ENCODE measurements at regions not wholly inside any gene's neighbourhood (a gene's known extent, or its start where the extent isn't known, plus 50 kb on each side); places are given as distances from the start of the nearest gene placed in this dataset.

DNA sequence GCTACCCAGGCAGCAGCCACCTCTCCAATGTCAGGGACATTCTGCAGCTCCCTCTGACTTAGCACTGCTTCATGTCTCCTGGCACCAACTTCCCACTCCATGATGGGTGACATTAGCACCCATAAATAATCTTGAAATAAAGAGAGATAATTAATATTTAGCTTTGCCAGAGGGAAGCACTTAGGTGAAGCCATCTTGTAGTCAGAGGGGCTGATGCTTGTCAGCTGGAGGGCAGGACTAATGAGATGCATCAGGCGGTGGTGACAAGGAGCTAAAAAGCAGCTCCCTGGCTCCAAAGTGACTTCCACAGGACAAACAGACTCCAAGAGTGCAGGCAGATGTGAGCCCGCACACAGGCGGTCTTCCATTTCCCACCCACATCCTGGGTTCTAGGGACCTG is 153.0 kb upstream of the ID2 start:
- Histone ChIP-seq H3K4me1 (ENCODE audit: insufficient read depth, low read length, poor library complexity, severe bottlenecking) (peaks cover 18% of the 10 kb centered on the region), H3K27me3 (replicated peaks; ENCODE audit: insufficient read depth, low read depth, low read length, poor library complexity) (no peaks in the 10 kb centered on the region), H3K27ac (ENCODE audit: low read depth, low read length, poor library complexity, severe bottlenecking) (no peak overlapping the region), H3K9me3 (ENCODE audit: low read depth, low read length, poor library complexity, severe bottlenecking) (peaks cover 12% of the 10 kb centered on the region), H3K4me3 (ENCODE audit: low read depth, low read length, poor library complexity, severe bottlenecking) (no peak overlapping the region), H3K36me3 (ENCODE audit: insufficient read depth, low read length, poor library complexity, severe bottlenecking) (no peaks in the 10 kb centered on the region)
- intact Hi-C loops (cut with micrococcal nuclease; ENCODE audit: unreplicated experiment), result no loop called here
- no peak for TF ChIP-seq EZH2 (IDR thresholded peaks at IDR 0.05; ENCODE audit: borderline replicate concordance, low read depth, low read length, poor library complexity, severe bottlenecking)
- no peak for TF ChIP-seq CTCF (conservative IDR thresholded peaks at IDR 0.05; ENCODE audit: low read depth, low read length)
- DNase-seq (ENCODE audit: low spot score), result no peak
- ChIA-PET CTCF (no interaction called here), POLR2A (ENCODE audit: low non-redundant PET) (no interaction called here)
- no TSS peak for BruUV-seq (replicated peaks)

GRCh38 chr2:8529706-8530277 is 152.1 kb upstream of the ID2 start:
- TF ChIP-seq EZH2 (IDR thresholded peaks at IDR 0.05; ENCODE audit: borderline replicate concordance, low read depth, low read length, poor library complexity, severe bottlenecking) (no peak), CTCF (conservative IDR thresholded peaks at IDR 0.05; ENCODE audit: low read depth, low read length) (no peak)
- Histone ChIP-seq H3K27ac (ENCODE audit: low read depth, low read length, poor library complexity, severe bottlenecking) (no peak overlapping the region), H3K4me1 (ENCODE audit: insufficient read depth, low read length, poor library complexity, severe bottlenecking) (peaks cover 18% of the 10 kb centered on the region), H3K36me3 (ENCODE audit: insufficient read depth, low read length, poor library complexity, severe bottlenecking) (no peaks in the 10 kb centered on the region), H3K9me3 (ENCODE audit: low read depth, low read length, poor library complexity, severe bottlenecking) (peaks cover 12% of the 10 kb centered on the region), H3K27me3 (replicated peaks; ENCODE audit: insufficient read depth, low read depth, low read length, poor library complexity) (no peaks in the 10 kb centered on the region), H3K4me3 (ENCODE audit: low read depth, low read length, poor library complexity, severe bottlenecking) (no peak overlapping the region)
- BruUV-seq (replicated peaks), result no TSS peak
- no peak for DNase-seq (ENCODE audit: low spot score)
- ChIA-PET POLR2A (ENCODE audit: low non-redundant PET) (no interaction called here), CTCF (no interaction called here)
- intact Hi-C loops (cut with micrococcal nuclease; ENCODE audit: unreplicated experiment), result no loop called here

DNA sequence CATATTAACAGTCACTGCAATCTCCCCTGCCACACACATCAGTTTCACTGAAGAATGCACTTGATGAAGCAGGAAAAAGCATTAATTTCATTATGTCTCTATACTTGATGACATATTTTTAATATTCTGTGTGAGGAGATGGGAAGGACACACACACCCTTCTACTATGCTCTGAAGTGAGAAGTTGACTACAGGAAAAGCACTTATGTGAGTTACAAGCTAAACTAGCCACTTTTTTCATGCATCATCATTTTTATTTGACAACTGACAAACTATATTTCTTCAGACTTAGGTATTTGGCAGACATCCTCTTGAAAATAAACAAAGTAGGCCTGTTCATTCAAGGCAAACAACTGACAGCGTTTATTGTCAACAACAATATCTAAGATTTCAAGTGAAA is 150.4 kb upstream of the ID2 start:
- H3K36me3 ChIP-seq (ENCODE audit: insufficient read depth, low read length, poor library complexity, severe bottlenecking), result no peaks in the 10 kb centered on the region
- H3K27me3 ChIP-seq (replicated peaks; ENCODE audit: insufficient read depth, low read depth, low read length, poor library complexity), result no peaks in the 10 kb centered on the region
- no peak for DNase-seq (ENCODE audit: low spot score)
- peaks cover 9% of the 10 kb centered on the region for H3K4me1 ChIP-seq (ENCODE audit: insufficient read depth, low read length, poor library complexity, severe bottlenecking)
- ChIA-PET POLR2A (ENCODE audit: low non-redundant PET) (no interaction called here), CTCF (no interaction called here)
- no peak overlapping the region for H3K27ac ChIP-seq (ENCODE audit: low read depth, low read length, poor library complexity, severe bottlenecking)
- BruUV-seq (replicated peaks), result no TSS peak
- TF ChIP-seq CTCF (conservative IDR thresholded peaks at IDR 0.05; ENCODE audit: low read depth, low read length) (no peak), EZH2 (IDR thresholded peaks at IDR 0.05; ENCODE audit: borderline replicate concordance, low read depth, low read length, poor library complexity, severe bottlenecking) (no peak)
- peaks cover 12% of the 10 kb centered on the region for H3K9me3 ChIP-seq (ENCODE audit: low read depth, low read length, poor library complexity, severe bottlenecking)
- intact Hi-C loops (cut with micrococcal nuclease; ENCODE audit: unreplicated experiment), result no loop called here
- no peak overlapping the region for H3K4me3 ChIP-seq (ENCODE audit: low read depth, low read length, poor library complexity, severe bottlenecking)
